HepG2 (cell line): ENCODE measurements at regions not wholly inside any gene's neighbourhood (a gene's known extent, or its start where the extent isn't known, plus 50 kb on each side); places are given as distances from the start of the nearest gene placed in this dataset.

Experiments
- ATAC-seq: fragments of 200-7000 bp; cut with Tn5 transposase; 3 replicates; pipeline ENCODE4 v1.9.1; 2020; ENCODE audit warnings: mild to moderate bottlenecking, moderate library complexity
- BruUV-seq: library from RNA; stranded (reverse); fragments of 400-500 nt; replicated peaks from 2 replicates; lab custom pipeline; 2021; lab: Mats Ljungman, UMichigan
- CTCF ChIA-PET: fragments of 300-600 bp; formaldehyde crosslinking; extraction: SDS; loops from one replicate; lab custom pipeline; 2021; ENCODE audit warnings: low total read pairs, inconsistent platforms, low intra/inter-chr PET ratio; lab: Yijun Ruan, JAX
- POLR2A ChIA-PET: fragments of 350-600 bp; sonication (Branson Sonifier 250); formaldehyde crosslinking; loops from one replicate; lab custom pipeline; 2020; ENCODE audit warnings: antibody characterized with exemption, inconsistent platforms; lab: Yijun Ruan, JAX
- DNase-seq: peaks from one replicate; pipeline ENCODE4 v3.0.0-alpha.2; 2015; ENCODE audit warnings: low spot score
- FAIRE-seq: peaks from 3 replicates; lab custom pipeline; 2011; peaks lifted over from hg19 to GRCh38; lab: Jason Lieb, UNC
- H2AFZ ChIP-seq: one replicate; pipeline ENCODE4 v1.6.1; 2011; ENCODE audit warnings: low read length, inconsistent platforms
- H3K27ac ChIP-seq: fragments of 300-600 bp; 3 replicates; pipeline ENCODE4 v1.8.0; 2011; ENCODE audit warnings: mixed run types, mild to moderate bottlenecking, mixed read lengths, low read length, inconsistent platforms; ENCODE audit not compliant: insufficient read depth; ENCODE audit errors: extremely low read length
- H3K27me3 ChIP-seq, 2 experiments: fragments of 200-600 bp in 1 of 2; 2 replicates in 1 of 2; 3 replicates in 1 of 2; pipeline versions ENCODE4 v1.6.0 to v1.8.0; 2011; ENCODE audit warnings: low read length in 2 of 2, mild to moderate bottlenecking in 2 of 2, moderate library complexity in 2 of 2, inconsistent platforms in 1 of 2; ENCODE audit not compliant: insufficient read depth in 2 of 2, control insufficient read depth in 1 of 2
- H3K36me3 ChIP-seq, 2 experiments: fragments of 200-600 bp in 1 of 2; replicated peaks in 1 of 2; 2 replicates in 1 of 2; 3 replicates in 1 of 2; pipeline versions ENCODE4 v1.5.1 to v1.8.0; 2011; ENCODE audit warnings: low read length in 2 of 2, inconsistent platforms in 1 of 2; ENCODE audit not compliant: insufficient read depth in 2 of 2, control insufficient read depth in 1 of 2
- H3K4me1 ChIP-seq: 2 replicates; pipeline ENCODE4 v1.5.1; 2012; ENCODE audit warnings: low read length, inconsistent platforms; ENCODE audit not compliant: insufficient read depth
- H3K4me2 ChIP-seq: 2 replicates; pipeline ENCODE4 v1.6.0; 2011; ENCODE audit warnings: low read depth, low read length, inconsistent platforms
- H3K4me3 ChIP-seq, 3 experiments: fragments of 200-600 bp in 1 of 3; sonication (generic), shearing (Covaris generic) in 1 of 3; replicated peaks in 1 of 3; 2 replicates each; pipeline ENCODE4 v1.5.1; 2011 to 2016; ENCODE audit warnings: low read length in 3 of 3, inconsistent platforms in 2 of 3, low read depth in 2 of 3, mild to moderate bottlenecking in 2 of 3, control low read depth in 1 of 3, mixed read lengths in 1 of 3; ENCODE audit not compliant: insufficient read depth in 1 of 3
- H3K79me2 ChIP-seq: one replicate; pipeline ENCODE4 v1.6.1; 2011; ENCODE audit warnings: low read length, inconsistent platforms; ENCODE audit not compliant: insufficient read depth
- H3K9ac ChIP-seq: 2 replicates; pipeline ENCODE4 v1.6.0; 2011; ENCODE audit warnings: mild to moderate bottlenecking, low read depth, low read length, inconsistent platforms; ENCODE audit not compliant: insufficient read depth
- H3K9me3 ChIP-seq: 2 replicates; pipeline ENCODE4 v1.5.1; 2012; ENCODE audit warnings: mild to moderate bottlenecking, low read length
- H4K20me1 ChIP-seq: 2 replicates; pipeline ENCODE4 v1.6.0; 2011; ENCODE audit warnings: inconsistent platforms, mild to moderate bottlenecking, low read length, moderate library complexity; ENCODE audit not compliant: insufficient read depth
- BRCA1 ChIP-seq: sonication (generic); formaldehyde crosslinking; IDR thresholded peaks from 2 replicates; pipeline ENCODE4 v1.4.0; 2020; ENCODE audit warnings: missing genetic modification reagents
- ERF ChIP-seq: IDR thresholded peaks from 2 replicates; pipeline ENCODE4 v1.6.1; 2018; ENCODE audit warnings: missing biosample characterization, missing genetic modification reagents
- HOMEZ ChIP-seq: IDR thresholded peaks from 2 replicates; pipeline ENCODE4 v1.6.1; 2016; ENCODE audit warnings: low read depth
- KLF12 ChIP-seq: sonication (generic); formaldehyde crosslinking; IDR thresholded peaks from 2 replicates; pipeline ENCODE4 v1.4.0; 2020; ENCODE audit warnings: missing genetic modification reagents, borderline replicate concordance
- MAFK ChIP-seq, 2 experiments: IDR thresholded peaks in 1 of 2; conservative IDR thresholded peaks in 1 of 2; 2 replicates each; pipeline ENCODE4 v1.6.1; 2011; ENCODE audit warnings: improper control_type of control experiment in 2 of 2, low read length in 2 of 2
- PHF8 ChIP-seq: sonication (generic); formaldehyde crosslinking; IDR thresholded peaks from 2 replicates; pipeline ENCODE4 v1.5.0; 2020; ENCODE audit warnings: missing genetic modification reagents
- ZNF225 ChIP-seq: sonication (generic); formaldehyde crosslinking; IDR thresholded peaks from 2 replicates; pipeline ENCODE4 v1.4.0; 2020; ENCODE audit warnings: mild to moderate bottlenecking, missing genetic modification reagents
- ZNF276 ChIP-seq: sonication (generic); formaldehyde crosslinking; IDR thresholded peaks from 2 replicates; pipeline ENCODE4 v1.4.0; 2020; ENCODE audit warnings: mild to moderate bottlenecking, low read depth, missing genetic modification reagents
- ZNF343 ChIP-seq: sonication (generic); formaldehyde crosslinking; IDR thresholded peaks from 2 replicates; pipeline ENCODE4 v1.4.0; 2020; ENCODE audit warnings: mild to moderate bottlenecking, missing genetic modification reagents
- ZNF564 ChIP-seq: sonication (generic); formaldehyde crosslinking; IDR thresholded peaks from 2 replicates; pipeline ENCODE4 v1.8.1; 2023; ENCODE audit warnings: mild to moderate bottlenecking, missing genetic modification reagents
- ZNF646 ChIP-seq: sonication (generic); formaldehyde crosslinking; IDR thresholded peaks from 2 replicates; pipeline ENCODE4 v1.9.0; 2021; ENCODE audit warnings: mild to moderate bottlenecking, missing genetic modification reagents
- WGBS: methylation state at CpG from one replicate; pipeline ENCODE4 v1.1.6; 2017; ENCODE audit warnings: low lambda C conversion rate; 5-methylcytosine and 5-hydroxymethylcytosine counted together
- in situ Hi-C: cut with HindIII; loops from 2 replicates; pipeline ENCODE4 v1.10.0; 2017; ENCODE audit warnings: low pct_unique_long_range_greater_than_20kb; ENCODE audit not compliant: extremely low pct_ligation_motif_present
- intact Hi-C: fragments of 100-400 bp; cut with micrococcal nuclease; formaldehyde crosslinking; loops from one replicate; pipeline ENCODE4 v1.10.0; 2022; ENCODE audit not compliant: unreplicated experiment

DNA sequence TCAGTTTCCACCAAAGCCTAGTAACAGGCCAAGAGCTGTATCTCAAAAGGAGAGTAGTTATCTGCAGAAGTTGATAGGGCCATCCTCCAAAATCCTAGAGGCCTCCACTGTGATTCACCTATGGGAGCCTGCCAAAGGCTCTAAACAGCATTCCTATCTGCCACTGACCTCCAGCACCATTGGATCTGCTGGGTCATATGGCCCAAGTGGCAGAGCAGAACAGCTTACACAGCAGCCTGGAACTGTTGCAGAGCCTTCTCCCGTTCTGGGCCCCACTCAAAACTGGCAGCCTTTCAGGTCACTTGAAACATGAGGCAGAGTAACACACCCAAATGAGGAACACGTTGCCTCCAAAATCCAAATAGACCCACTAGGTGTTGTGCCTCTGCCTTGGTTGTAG lies 345.2 kb upstream of the RND3 start:
- no peaks in the 10 kb centered on the region for H3K36me3 ChIP-seq
- H3K4me1 ChIP-seq: no peaks in the 10 kb centered on the region
- in situ Hi-C loops: no loop called here
- no peak overlapping the region for H2AFZ ChIP-seq
- H3K27me3 ChIP-seq: no peaks in the 10 kb centered on the region
- ATAC-seq (no peak), FAIRE-seq (no peak), DNase-seq (no peak)
- ChIA-PET CTCF (no interaction called here), POLR2A (no interaction called here)
- H3K9me3 ChIP-seq: peaks cover 12% of the 10 kb centered on the region
- H3K27ac ChIP-seq: no peak overlapping the region
- TF ChIP-seq BRCA1 (CRISPR knock-in tag) (no peak), MAFK (conservative IDR thresholded peaks at IDR 0.05 in 1 of 2, IDR thresholded peaks at IDR 0.05 in 1 of 2; ENCODE audit: low read length in 2 of 2) (no peak), ZNF564 (CRISPR knock-in tag) (no peak), KLF12 (no peak), ERF (no peak), PHF8 (no peak), ZNF343 (CRISPR knock-in tag) (no peak), ZNF646 (CRISPR knock-in tag) (no peak), ZNF225 (CRISPR knock-in tag) (no peak), ZNF276 (CRISPR knock-in tag) (no peak), HOMEZ (CRISPR knock-in tag) (no peak)
- H3K9ac ChIP-seq: no peak overlapping the region
- BruUV-seq: no TSS peak
- H4K20me1 ChIP-seq: no peaks in the 10 kb centered on the region
- no peak overlapping the region for H3K4me2 ChIP-seq
- no peak overlapping the region for H3K4me3 ChIP-seq
- intact Hi-C loops: no loop called here
- WGBS: 0% methylated on average over 2 of the region's 2 CpGs
- no peaks in the 10 kb centered on the region for H3K79me2 ChIP-seq
